AG20443 (cell line): ENCODE measurements at regions not wholly inside any gene's neighbourhood (a gene's known extent, or its start where the extent isn't known, plus 50 kb on each side); places are given as distances from the start of the nearest gene placed in this dataset.

ENCODE experiments used
- DNase-seq: peaks from one replicate; pipeline ENCODE4 v3.0.0; 2012; ENCODE audit warnings: low spot score, mixed read lengths

GRCh38 chr5:3321119-3321760 is 274.4 kb upstream of the IRX1 start:
- DNase-seq = no peak

- peak; percentile 88 for DNase-seq
Observed at GRCh38 chr5:3320317-3320875, 275.2 kb upstream of the IRX1 start.

- peak; percentile 44 for DNase-seq
Observed at GRCh38 chr5:3317051-3317795, 278.4 kb upstream of the IRX1 start.

- no peak for DNase-seq
Observed at GRCh38 chr5:3313569-3313968, 282.1 kb upstream of the IRX1 start.

- DNase-seq = no peak
Observed at GRCh38 chr5:3312299-3312698, 283.3 kb upstream of the IRX1 start.

- DNase-seq = no peak
Observed at GRCh38 chr5:3311433-3311832, 284.2 kb upstream of the IRX1 start.

GRCh38 chr5:3310541-3311261 is 284.9 kb upstream of the IRX1 start:
- peak; percentile 93 for DNase-seq

- DNase-seq = no peak
Observed at GRCh38 chr5:3309538-3309937, 286.1 kb upstream of the IRX1 start.

- DNase-seq = no peak
Observed at GRCh38 chr5:3307982-3308621, 287.5 kb upstream of the IRX1 start.

GRCh38 chr5:3305432-3305831 is 290.2 kb upstream of the IRX1 start:
- no peak for DNase-seq

- no peak for DNase-seq
Observed at GRCh38 chr5:3304346-3304745, 291.3 kb upstream of the IRX1 start.

GRCh38 chr5:3303777-3304176 is 291.9 kb upstream of the IRX1 start:
- peak; percentile 60 for DNase-seq

GRCh38 chr5:3302228-3302627 is 293.4 kb upstream of the IRX1 start:
- no peak for DNase-seq

- no peak for DNase-seq
Observed at GRCh38 chr5:3301306-3301705, 294.3 kb upstream of the IRX1 start.

GRCh38 chr5:3300726-3301125 is 294.9 kb upstream of the IRX1 start:
- no peak for DNase-seq

- no peak for DNase-seq
Observed at GRCh38 chr5:3299441-3299840, 296.2 kb upstream of the IRX1 start.

GRCh38 chr5:3297853-3298252 is 297.8 kb upstream of the IRX1 start:
- no peak for DNase-seq

- DNase-seq = no peak
Observed at GRCh38 chr5:3288325-3288724, 307.3 kb upstream of the IRX1 start.

- DNase-seq = no peak
Observed at GRCh38 chr5:3287516-3287915, 308.1 kb upstream of the IRX1 start.

- DNase-seq = no peak
Observed at GRCh38 chr5:3285621-3286020, 310.0 kb upstream of the IRX1 start.

- DNase-seq = no peak
Observed at GRCh38 chr5:3284506-3284905, 311.1 kb upstream of the IRX1 start.

GRCh38 chr5:3282841-3283240 is 312.8 kb upstream of the IRX1 start:
- DNase-seq = no peak
